ENCODE measurements at regions not wholly inside any gene's neighbourhood (a gene's known extent, or its start where the extent isn't known, plus 50 kb on each side); places are given as distances from the start of the nearest gene placed in this dataset.

DNA sequence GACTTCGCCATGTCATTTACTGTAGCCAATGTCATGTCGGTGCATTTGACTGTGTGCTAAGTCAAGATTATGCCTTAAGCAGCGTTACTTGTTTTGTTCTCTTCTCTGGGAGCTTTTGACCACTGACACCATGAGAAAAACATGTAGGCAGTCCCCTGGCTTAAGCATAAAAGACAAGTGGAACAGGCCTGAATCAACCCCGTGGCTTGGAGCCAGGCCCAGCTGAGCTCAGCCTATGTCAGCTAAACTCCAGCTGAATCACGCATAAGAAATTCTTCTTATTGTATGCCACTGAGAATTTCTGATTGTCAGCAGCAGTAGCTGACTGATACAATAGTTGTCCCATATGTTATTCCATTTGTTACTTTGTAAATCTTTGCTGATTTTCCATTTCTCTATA is 261.9 kb downstream of the CBLL2 start:
- TF ChIP-seq, protein P1, sequence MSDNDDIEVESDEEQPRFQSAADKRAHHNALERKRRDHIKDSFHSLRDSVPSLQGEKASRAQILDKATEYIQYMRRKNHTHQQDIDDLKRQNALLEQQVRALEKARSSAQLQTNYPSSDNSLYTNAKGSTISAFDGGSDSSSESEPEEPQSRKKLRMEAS (IDR thresholded peaks at IDR 0.05): no peak
- TF ChIP-seq CEBPB (IDR thresholded peaks at IDR 0.05) (no peak), NR3C1 (IDR thresholded peaks at IDR 0.05) (no peak)
- TF ChIP-seq, protein P2, sequence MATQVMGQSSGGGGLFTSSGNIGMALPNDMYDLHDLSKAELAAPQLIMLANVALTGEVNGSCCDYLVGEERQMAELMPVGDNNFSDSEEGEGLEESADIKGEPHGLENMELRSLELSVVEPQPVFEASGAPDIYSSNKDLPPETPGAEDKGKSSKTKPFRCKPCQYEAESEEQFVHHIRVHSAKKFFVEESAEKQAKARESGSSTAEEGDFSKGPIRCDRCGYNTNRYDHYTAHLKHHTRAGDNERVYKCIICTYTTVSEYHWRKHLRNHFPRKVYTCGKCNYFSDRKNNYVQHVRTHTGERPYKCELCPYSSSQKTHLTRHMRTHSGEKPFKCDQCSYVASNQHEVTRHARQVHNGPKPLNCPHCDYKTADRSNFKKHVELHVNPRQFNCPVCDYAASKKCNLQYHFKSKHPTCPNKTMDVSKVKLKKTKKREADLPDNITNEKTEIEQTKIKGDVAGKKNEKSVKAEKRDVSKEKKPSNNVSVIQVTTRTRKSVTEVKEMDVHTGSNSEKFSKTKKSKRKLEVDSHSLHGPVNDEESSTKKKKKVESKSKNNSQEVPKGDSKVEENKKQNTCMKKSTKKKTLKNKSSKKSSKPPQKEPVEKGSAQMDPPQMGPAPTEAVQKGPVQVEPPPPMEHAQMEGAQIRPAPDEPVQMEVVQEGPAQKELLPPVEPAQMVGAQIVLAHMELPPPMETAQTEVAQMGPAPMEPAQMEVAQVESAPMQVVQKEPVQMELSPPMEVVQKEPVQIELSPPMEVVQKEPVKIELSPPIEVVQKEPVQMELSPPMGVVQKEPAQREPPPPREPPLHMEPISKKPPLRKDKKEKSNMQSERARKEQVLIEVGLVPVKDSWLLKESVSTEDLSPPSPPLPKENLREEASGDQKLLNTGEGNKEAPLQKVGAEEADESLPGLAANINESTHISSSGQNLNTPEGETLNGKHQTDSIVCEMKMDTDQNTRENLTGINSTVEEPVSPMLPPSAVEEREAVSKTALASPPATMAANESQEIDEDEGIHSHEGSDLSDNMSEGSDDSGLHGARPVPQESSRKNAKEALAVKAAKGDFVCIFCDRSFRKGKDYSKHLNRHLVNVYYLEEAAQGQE (IDR thresholded peaks at IDR 0.05): no peak
